IMR-90 (cell line): ENCODE measurements at regions not wholly inside any gene's neighbourhood (a gene's known extent, or its start where the extent isn't known, plus 50 kb on each side); places are given as distances from the start of the nearest gene placed in this dataset.

Experiments
- ATAC-seq: fragments of 200-7000 bp; cut with Tn5 transposase; 2 replicates; pipeline ENCODE4 v1.9.1; 2020; ENCODE audit warnings: low read depth, mild to moderate bottlenecking, moderate library complexity
- BruUV-seq: library from RNA; stranded (reverse); fragments of 400-500 nt; replicated peaks from 2 replicates; lab custom pipeline; 2021; lab: Mats Ljungman, UMichigan
- CTCF ChIA-PET: fragments of 300-600 bp; formaldehyde crosslinking; extraction: SDS; loops from one replicate; lab custom pipeline; 2021; ENCODE audit warnings: antibody characterized with exemption; lab: Yijun Ruan, JAX
- POLR2A ChIA-PET: fragments of 300-600 bp; sonication (Branson Sonifier 250); formaldehyde crosslinking; loops from one replicate; lab custom pipeline; 2022; ENCODE audit warnings: antibody characterized with exemption; ENCODE audit not compliant: unreplicated experiment; lab: Charles Lee
- DNase-seq: peaks from one replicate; pipeline ENCODE4 v3.0.0; 2013
- H2AFZ ChIP-seq: replicated peaks from 2 replicates; pipeline ENCODE3; 2013; ENCODE audit warnings: low read length, mild to moderate bottlenecking; ENCODE audit not compliant: poor library complexity
- H2AK5ac ChIP-seq: 2 replicates; pipeline ENCODE4 v1.6.1; 2013; ENCODE audit warnings: low read depth, low read length, inconsistent platforms
- H2AK9ac ChIP-seq: replicated peaks from 2 replicates; pipeline ENCODE3; 2013; ENCODE audit warnings: mild to moderate bottlenecking, low read depth, low read length, moderate library complexity; ENCODE audit not compliant: poor library complexity
- H2BK120ac ChIP-seq: 2 replicates; pipeline ENCODE4 v1.6.1; 2013; ENCODE audit warnings: low read depth, low read length, inconsistent platforms
- H2BK15ac ChIP-seq: 3 replicates; pipeline ENCODE4 v1.6.1; 2013; ENCODE audit warnings: low read depth, low read length, inconsistent platforms
- H2BK20ac ChIP-seq: 2 replicates; pipeline ENCODE4 v1.6.1; 2013; ENCODE audit warnings: low read depth, mild to moderate bottlenecking, inconsistent platforms, low read length, moderate library complexity
- H2BK5ac ChIP-seq: 2 replicates; pipeline ENCODE4 v1.6.1; 2013; ENCODE audit warnings: mild to moderate bottlenecking, low read depth, low read length, inconsistent platforms; ENCODE audit not compliant: poor library complexity, severe bottlenecking
- H3K14ac ChIP-seq: replicated peaks from 2 replicates; pipeline ENCODE4 v1.6.1; 2013; ENCODE audit warnings: low read depth, low read length, inconsistent platforms
- H3K18ac ChIP-seq: 2 replicates; pipeline ENCODE4 v1.6.1; 2013; ENCODE audit warnings: low read depth, low read length, control low read depth
- H3K23ac ChIP-seq: 2 replicates; pipeline ENCODE4 v1.6.1; 2013; ENCODE audit warnings: low read depth, low read length, inconsistent platforms
- H3K27ac ChIP-seq: 2 replicates; pipeline ENCODE4 v1.5.1; 2013; ENCODE audit warnings: mild to moderate bottlenecking, control low read depth, low read length; ENCODE audit not compliant: insufficient read depth
- H3K27me3 ChIP-seq: 2 replicates; pipeline ENCODE4 v1.6.1; 2013; ENCODE audit warnings: low read length; ENCODE audit not compliant: control insufficient read depth, insufficient read depth
- H3K36me3 ChIP-seq: 2 replicates; pipeline ENCODE4 v1.6.1; 2013; ENCODE audit warnings: low read length, mixed read lengths; ENCODE audit not compliant: control insufficient read depth, insufficient read depth
- H3K4ac ChIP-seq: 2 replicates; pipeline ENCODE4 v1.6.1; 2013; ENCODE audit warnings: low read depth, low read length, inconsistent platforms
- H3K4me1 ChIP-seq: 2 replicates; pipeline ENCODE4 v1.6.1; 2013; ENCODE audit warnings: low read length, mixed read lengths; ENCODE audit not compliant: control insufficient read depth, insufficient read depth
- H3K4me2 ChIP-seq: 2 replicates; pipeline ENCODE4 v1.6.1; 2013; ENCODE audit warnings: low read depth, mild to moderate bottlenecking, control low read depth, low read length, moderate library complexity
- H3K4me3 ChIP-seq: 2 replicates; pipeline ENCODE4 v1.5.1; 2013; ENCODE audit warnings: low read depth, mild to moderate bottlenecking, control low read depth, low read length, moderate library complexity; ENCODE audit not compliant: insufficient read depth
- H3K56ac ChIP-seq: 2 replicates; pipeline ENCODE4 v1.6.1; 2013; ENCODE audit warnings: low read length, inconsistent platforms; ENCODE audit not compliant: insufficient read depth; ENCODE audit errors: extremely low read depth
- H3K79me1 ChIP-seq, 2 experiments: 2 replicates each; pipeline ENCODE4 v1.6.1; 2013; ENCODE audit warnings: low read length in 2 of 2, inconsistent platforms in 1 of 2, low read depth in 1 of 2
- H3K9ac ChIP-seq: 2 replicates; pipeline ENCODE4 v1.6.1; 2013; ENCODE audit warnings: low read depth, low read length, control low read depth
- H3K9me1 ChIP-seq: 2 replicates; pipeline ENCODE4 v1.6.1; 2013; ENCODE audit warnings: low read length, inconsistent platforms; ENCODE audit not compliant: insufficient read depth
- H3K9me3 ChIP-seq: 2 replicates; pipeline ENCODE4 v1.6.1; 2013; ENCODE audit warnings: low read length; ENCODE audit not compliant: control insufficient read depth, insufficient read depth
- H4K20me1 ChIP-seq: 2 replicates; pipeline ENCODE4 v1.6.1; 2013; ENCODE audit warnings: low read length, inconsistent platforms; ENCODE audit not compliant: insufficient read depth
- H4K5ac ChIP-seq: 2 replicates; pipeline ENCODE4 v1.6.1; 2013; ENCODE audit warnings: mild to moderate bottlenecking, low read depth, low read length, control low read depth
- H4K8ac ChIP-seq, 2 experiments: 2 replicates each; pipeline ENCODE4 v1.6.1; 2013; ENCODE audit warnings: low read depth in 2 of 2, low read length in 2 of 2, control low read depth in 1 of 2, inconsistent platforms in 1 of 2
- H4K91ac ChIP-seq: 2 replicates; pipeline ENCODE4 v1.6.1; 2013; ENCODE audit warnings: low read depth, low read length, inconsistent platforms; ENCODE audit not compliant: insufficient read depth
- MAZ ChIP-seq: IDR thresholded peaks from 2 replicates; pipeline ENCODE4 v1.6.1; 2012; ENCODE audit warnings: low read depth, mild to moderate bottlenecking, low read length, improper control_type of control experiment, moderate library complexity, borderline replicate concordance
- NFE2L2 ChIP-seq: fragments of 150-350 bp; IDR thresholded peaks from 2 replicates; pipeline ENCODE4 v1.6.1; 2016; ENCODE audit warnings: low read depth, mild to moderate bottlenecking, low read length
- POLR2A ChIP-seq: IDR thresholded peaks from 2 replicates; pipeline ENCODE4 v1.6.1; 2012; ENCODE audit warnings: mild to moderate bottlenecking, low read depth, low read length
- WGBS, 2 experiments: methylation state at CpG; one replicate each; pipeline versions ENCODE4 v1.1.5 to v1.1.7; 2013; ENCODE audit warnings: missing lambda C conversion rate in 2 of 2; ENCODE audit not compliant: insufficient read length in 1 of 2; ENCODE audit errors: extremely low coverage in 2 of 2; 5-methylcytosine and 5-hydroxymethylcytosine counted together
- dilution Hi-C: fragments of 300-500 bp; cut with HindIII; formaldehyde crosslinking; loops from one replicate; pipeline ENCODE4 v1.14.3; 2018; ENCODE audit warnings: low sequenced_read_pairs; ENCODE audit not compliant: unreplicated experiment
- in situ Hi-C: fragments of 300-500 bp; cut with MboI; formaldehyde crosslinking; loops from 3 replicates; pipeline ENCODE4 v1.14.3; 2019; ENCODE audit warnings: low sequenced_read_pairs, inconsistent platforms, mixed read lengths
- intact Hi-C: fragments of 100-400 bp; cut with micrococcal nuclease; formaldehyde crosslinking; loops from 2 replicates; pipeline ENCODE4 v1.10.0; 2022
- TF ChIP-seq, protein P1 (sequence below): fragments of 150-350 bp; IDR thresholded peaks from 2 replicates; pipeline ENCODE4 v1.6.1; 2016; ENCODE audit warnings: low read depth, mild to moderate bottlenecking, low read length, moderate library complexity, borderline replicate concordance

DNA sequence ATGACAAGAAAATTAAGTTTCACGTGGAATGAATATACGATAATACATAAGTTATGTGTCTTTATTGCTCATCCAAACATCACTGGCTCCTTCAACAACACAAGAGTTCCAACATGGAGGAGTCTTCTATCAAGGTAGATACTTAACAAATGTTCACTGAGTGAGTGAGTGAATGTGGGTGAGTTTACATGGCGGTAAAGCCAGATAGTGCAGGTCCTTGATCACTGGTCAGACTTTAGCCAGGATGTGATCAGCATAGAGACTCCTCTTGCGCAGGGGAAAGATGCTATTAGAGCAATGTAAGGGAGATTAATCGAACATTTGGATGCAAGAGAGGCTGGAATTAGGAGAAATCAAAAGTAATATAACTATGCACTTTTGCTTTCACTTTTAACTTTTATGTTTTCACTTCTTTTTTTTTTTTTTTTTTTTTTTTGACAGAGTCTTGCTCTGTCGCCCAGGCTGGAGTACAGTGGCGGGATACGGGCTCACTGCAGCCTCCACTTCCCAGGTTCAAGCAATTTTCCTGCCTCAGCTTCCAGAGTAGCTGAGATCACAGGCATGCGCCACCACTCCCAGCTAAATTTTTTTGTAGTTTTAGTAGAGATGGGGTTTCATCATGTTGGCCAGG, 249.0 kb upstream of the ID2 start:
- ChIA-PET POLR2A (no interaction called here), CTCF (no interaction called here)
- TF ChIP-seq MAZ (no peak), NFE2L2 (no peak), POLR2A (no peak)
- TF ChIP-seq, protein P1, sequence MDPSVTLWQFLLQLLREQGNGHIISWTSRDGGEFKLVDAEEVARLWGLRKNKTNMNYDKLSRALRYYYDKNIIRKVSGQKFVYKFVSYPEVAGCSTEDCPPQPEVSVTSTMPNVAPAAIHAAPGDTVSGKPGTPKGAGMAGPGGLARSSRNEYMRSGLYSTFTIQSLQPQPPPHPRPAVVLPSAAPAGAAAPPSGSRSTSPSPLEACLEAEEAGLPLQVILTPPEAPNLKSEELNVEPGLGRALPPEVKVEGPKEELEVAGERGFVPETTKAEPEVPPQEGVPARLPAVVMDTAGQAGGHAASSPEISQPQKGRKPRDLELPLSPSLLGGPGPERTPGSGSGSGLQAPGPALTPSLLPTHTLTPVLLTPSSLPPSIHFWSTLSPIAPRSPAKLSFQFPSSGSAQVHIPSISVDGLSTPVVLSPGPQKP = no peak
- ATAC-seq = no peak
- no peak overlapping the region for H3K9ac ChIP-seq
- no peak overlapping the region for H3K4me3 ChIP-seq
- no peak overlapping the region for H3K27ac ChIP-seq
- no peak overlapping the region for H2AK5ac ChIP-seq
- no peak overlapping the region for H3K18ac ChIP-seq
- intact Hi-C loops (no loop called here), dilution Hi-C loops (no loop called here), in situ Hi-C loops (no loop called here)
- H3K9me1 ChIP-seq = no peaks in the 10 kb centered on the region
- H4K91ac ChIP-seq = no peak overlapping the region
- H3K27me3 ChIP-seq = no peaks in the 10 kb centered on the region
- WGBS, 2 experiments = no CpG with 5 or more reads among the region's 9 CpGs
- H2AK9ac ChIP-seq = no peak overlapping the region
- no peak for DNase-seq
- peak overlapping the region; percentile 32; the same call in 1 of the 2 replicates for H3K4me2 ChIP-seq
- H4K5ac ChIP-seq = no peak overlapping the region
- H3K56ac ChIP-seq = no peak overlapping the region
- H3K9me3 ChIP-seq = no peaks in the 10 kb centered on the region
- no peak overlapping the region for H3K23ac ChIP-seq
- no peak overlapping the region for H3K4ac ChIP-seq
- H3K14ac ChIP-seq = no peak overlapping the region
- no peaks in the 10 kb centered on the region for H3K4me1 ChIP-seq
- no peak overlapping the region for H2BK120ac ChIP-seq
- no peaks in the 10 kb centered on the region for H3K79me1 ChIP-seq
- H4K8ac ChIP-seq = peak overlapping the region in 1 of 2 experiments; percentile 72; a peak in 1 of 4 replicates
- no peaks in the 10 kb centered on the region for H4K20me1 ChIP-seq
- no peak overlapping the region for H2BK5ac ChIP-seq
- H2AFZ ChIP-seq = peak overlapping the region; percentile 80
- H3K36me3 ChIP-seq = no peaks in the 10 kb centered on the region
- H2BK15ac ChIP-seq = no peak overlapping the region
- H2BK20ac ChIP-seq = no peak overlapping the region
- BruUV-seq = no TSS peak
